GM19455 (cell line): ENCODE measurements at regions not wholly inside any gene's neighbourhood (a gene's known extent, or its start where the extent isn't known, plus 50 kb on each side); places are given as distances from the start of the nearest gene placed in this dataset.
"Not testable (repeated sequence)": the region's sequence is repeated elsewhere in the genome, so short reads cannot be mapped to it uniquely, and the experiment has no call there.

ENCODE experiments used
- ATAC-seq: cut with Tn5 transposase; IDR thresholded peaks from one replicate; pipeline ENCODE4 v1.9.1; 2021; ENCODE audit not compliant: unreplicated experiment

GRCh38 chr4:106869551-106869950, 166.6 kb downstream of the DKK2 start:
- no peak for ATAC-seq

DNA sequence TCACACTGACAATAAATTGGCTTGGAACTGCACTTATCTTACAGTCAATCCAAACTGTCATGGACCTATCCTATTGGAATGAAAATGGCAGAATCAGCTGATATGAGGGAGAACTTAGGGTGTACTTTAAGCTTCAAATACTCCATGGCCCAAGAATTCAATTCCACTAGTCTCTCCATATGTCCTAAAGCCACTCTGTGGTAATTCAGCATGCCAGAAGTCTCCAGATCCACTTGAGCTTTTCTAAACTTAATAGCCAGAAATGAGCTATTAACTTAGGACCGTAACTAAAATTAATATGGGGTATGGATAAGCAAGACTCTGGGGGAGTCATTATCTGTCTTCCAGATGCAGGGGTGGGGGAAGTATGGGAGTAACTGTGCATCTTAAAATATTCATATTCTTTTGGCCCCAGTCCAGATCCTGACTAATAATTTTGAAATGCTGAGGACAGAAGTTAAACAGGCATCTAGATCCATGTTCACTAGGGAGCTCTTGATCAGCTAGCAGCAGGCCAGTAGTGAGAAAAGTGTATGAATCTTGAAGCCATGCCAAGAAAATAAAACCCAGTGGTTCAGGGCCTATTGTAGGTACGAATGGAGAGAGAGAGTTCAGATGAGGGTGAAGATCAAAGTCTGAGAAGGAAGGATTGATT, 167.6 kb downstream of the DKK2 start:
- no peak for ATAC-seq

GRCh38 chr4:106864231-106864630, 171.9 kb downstream of the DKK2 start:
- ATAC-seq, result no peak

DNA sequence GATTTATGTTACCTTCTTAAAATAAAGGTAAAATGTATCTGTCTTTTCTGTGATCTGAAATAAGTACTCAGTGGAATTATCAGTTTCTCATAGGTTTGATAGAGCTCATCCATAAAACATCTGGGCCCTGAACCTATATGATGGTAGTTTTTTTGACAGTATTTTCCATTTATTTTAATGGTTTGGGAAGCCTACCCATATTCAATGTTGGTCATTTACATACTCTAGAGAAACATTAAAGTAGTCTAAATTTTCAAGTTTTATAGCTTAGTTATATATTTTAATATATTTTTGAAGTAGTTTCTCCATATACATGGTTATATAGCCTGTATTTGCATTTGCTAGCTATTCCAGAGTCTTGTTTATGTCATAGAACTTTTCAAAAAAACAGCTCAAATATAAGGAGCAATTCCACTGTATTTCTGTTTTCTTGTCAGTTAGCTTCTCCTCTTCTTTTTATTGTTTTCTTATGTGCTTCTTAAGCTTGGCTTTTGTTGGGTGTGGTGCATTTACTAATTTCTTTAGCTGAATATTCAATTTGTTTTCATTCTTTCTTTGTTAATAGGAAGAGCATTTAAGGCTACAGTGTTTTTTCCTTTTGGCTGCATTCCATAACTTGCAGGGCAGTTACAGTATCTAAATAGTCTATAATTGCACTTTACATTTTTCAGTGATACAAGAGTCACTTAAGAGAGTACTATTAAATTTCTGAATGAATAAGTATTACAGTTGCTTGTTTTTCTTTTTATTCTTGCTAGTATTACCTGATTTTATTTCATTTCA, 181.4 kb downstream of the DKK2 start:
- no peak for ATAC-seq

- ATAC-seq, result no peak
These were observed 183.7 kb downstream of the DKK2 start for GRCh38 chr4:106852426-106852825.

DNA sequence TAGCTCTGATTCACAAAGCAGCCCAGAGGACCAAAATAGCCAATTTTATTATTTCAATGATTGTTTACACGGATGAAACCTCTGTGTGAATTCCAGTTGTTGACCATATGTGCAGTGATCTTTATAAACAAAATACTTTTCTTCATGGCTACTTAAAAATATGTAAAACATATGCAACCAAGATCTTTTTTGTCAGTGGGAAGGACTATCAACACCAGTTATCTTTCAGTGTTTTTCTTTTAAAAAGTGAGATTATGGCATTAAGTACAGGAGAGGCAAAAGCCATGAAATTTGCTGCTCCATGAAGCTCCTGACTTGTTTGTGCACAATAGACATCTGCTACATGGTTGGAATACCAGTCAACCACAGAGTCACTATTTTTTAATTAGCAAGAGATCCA, 184.4 kb downstream of the DKK2 start:
- ATAC-seq, result no peak

DNA sequence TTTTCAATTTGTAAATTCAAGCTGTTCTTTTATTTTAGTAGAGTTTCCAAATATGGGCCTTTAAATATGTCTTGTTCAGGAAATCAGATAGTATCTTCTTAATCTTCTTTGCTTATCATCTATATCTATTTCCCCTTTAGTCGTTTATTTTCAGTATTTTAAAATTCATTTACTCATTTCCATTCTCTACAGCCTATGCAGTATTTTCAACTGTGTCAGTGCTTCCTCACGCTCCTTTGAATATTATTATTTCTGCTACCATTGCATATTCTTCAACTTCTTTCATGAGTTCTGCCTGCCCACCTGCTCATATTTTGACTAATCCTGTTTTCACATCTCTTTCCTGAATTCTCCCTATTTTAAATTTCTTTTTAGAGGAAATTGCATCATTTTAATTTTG, 185.4 kb downstream of the DKK2 start:
- ATAC-seq, result no peak

- ATAC-seq, result no peak
These were observed 200.2 kb downstream of the DKK2 start for GRCh38 chr4:106835919-106836318.

- no peak for ATAC-seq
These were observed 205.2 kb downstream of the DKK2 start for GRCh38 chr4:106830879-106831278.

DNA sequence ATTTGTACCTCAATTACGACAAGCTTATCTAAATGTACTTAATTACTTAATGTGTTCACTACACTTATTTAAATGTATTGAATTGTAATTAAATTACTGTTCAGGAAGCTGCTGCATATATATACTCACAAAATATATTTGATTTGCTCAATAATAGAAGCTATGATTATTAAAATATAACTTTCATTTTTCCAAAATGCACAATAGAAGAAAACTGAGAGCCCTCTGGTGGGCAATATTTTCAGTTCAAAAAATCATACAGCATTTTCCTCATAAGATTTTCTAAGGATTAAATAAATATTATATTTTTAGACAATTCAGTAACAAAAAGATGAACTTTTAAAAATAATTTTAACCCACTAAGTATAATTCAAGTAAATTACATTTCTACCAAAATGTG, 217.3 kb downstream of the DKK2 start:
- ATAC-seq, result no peak

- ATAC-seq, result no peak
These were observed 219.6 kb downstream of the DKK2 start for GRCh38 chr4:106816496-106816895.

GRCh38 chr4:106810122-106810521, 226.0 kb downstream of the DKK2 start:
- ATAC-seq, result no peak

DNA sequence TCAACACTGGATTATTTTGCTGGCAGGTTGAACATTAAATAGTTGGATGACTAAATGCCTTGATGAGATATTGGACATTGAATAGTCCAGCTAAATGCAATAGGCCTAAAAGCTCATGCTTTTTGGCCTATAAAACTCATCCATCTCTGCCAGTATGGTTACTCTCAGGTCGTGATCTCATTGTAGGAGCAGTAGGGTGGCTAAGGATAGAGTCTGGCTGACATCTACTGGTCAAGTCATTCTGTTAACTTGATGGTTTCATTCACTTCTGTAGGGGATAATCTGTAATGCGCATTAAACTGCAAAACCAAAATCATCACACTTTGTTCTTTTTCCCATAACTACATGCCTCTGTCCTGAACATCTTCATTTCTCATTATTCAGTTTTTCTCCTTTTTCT, 227.0 kb downstream of the DKK2 start:
- no peak for ATAC-seq

DNA sequence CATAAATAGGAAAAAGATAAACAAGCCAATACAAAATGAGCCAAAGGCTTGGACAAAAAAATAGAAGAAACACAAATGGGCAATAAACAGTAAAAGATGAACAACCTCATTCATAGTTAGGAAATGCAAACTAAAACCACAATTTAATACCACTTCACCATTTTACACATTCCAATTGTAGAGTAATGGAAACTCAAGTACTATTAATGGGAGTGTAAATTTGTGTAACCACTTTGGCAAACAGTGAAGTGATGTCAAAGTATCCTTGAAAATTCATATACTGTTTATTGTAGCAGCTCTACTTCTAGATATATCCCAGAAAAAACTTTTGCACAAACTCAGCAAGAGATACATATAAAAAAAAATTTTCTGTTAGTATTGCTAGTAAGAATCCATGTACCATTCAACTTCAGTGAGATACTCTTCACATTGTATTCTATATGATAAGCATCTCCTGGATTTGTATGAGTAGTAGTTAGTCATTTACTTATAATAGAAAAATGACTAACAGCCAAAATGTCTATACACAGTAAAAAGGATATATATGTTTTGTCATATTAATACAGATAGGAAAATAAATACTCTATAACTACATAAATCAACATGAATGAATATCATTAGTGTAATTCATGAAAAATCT, 229.8 kb downstream of the DKK2 start:
- ATAC-seq, result no peak

- no peak for ATAC-seq
These were observed 233.0 kb downstream of the DKK2 start for GRCh38 chr4:106803083-106803482.

GRCh38 chr4:106801386-106801785, 234.7 kb downstream of the DKK2 start:
- no peak for ATAC-seq

- no peak for ATAC-seq
These were observed 239.2 kb downstream of the DKK2 start for GRCh38 chr4:106796876-106797275.

DNA sequence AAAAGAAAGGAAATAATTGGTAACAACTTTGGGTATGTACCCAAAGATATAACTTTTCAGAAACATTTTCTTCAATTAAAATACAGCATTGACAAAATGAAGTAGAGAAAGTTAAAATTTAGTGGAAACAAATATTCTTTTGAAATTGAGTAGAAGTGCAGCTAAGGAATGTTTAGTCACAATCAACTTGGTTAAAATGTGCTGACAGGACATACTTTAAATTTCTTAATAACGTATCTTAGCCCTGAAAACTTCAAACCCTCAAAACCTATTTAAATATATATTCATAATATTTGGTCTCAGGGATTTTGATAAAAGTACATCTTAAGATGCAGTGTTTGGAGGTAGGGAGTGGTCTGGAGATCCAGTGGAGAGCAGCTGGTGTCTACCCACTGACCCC, 240.8 kb downstream of the DKK2 start:
- ATAC-seq, result no peak

DNA sequence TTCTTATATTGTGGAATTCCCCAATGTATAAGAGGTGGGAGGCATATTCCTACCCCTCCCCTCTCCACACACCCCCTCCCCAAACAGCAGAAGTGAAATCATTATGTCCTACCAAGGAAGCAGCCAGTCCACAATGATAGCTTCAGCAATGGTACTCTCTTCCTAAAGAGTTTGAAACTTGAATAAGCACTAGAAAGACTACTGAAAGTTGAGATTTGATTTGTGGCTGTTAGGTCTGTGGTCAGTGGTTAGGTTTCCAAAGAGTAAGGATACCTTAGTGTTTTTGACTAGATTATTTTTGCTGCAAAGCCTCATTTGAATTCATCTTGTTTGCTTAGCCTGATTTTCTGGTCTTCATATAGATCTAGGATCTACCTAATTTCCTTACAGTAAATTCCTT, 242.2 kb downstream of the DKK2 start:
- ATAC-seq, result no peak

- no peak for ATAC-seq
These were observed 260.5 kb downstream of the DKK2 start for GRCh38 chr4:106775636-106776035.

DNA sequence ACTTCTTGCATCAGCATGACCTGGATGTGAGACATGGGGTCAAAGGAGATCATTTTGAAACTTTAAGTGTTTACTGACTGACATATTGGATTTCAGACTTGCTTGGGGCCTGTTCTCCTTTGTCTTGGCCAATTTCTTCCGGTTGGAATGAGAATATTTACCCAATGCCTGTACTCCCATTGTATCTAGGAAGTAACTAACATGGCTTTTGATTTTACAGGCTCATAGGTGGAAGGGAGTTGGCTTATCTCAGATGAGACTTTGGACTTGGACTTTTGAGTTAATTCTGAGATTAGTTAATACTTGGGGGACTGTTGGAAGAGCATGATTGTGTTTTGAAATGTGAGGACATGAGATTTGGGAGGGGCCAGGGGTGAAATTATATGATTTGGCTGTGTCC, 262.1 kb downstream of the DKK2 start:
- ATAC-seq, result not testable (repeated sequence)
